Sigmoid colon (tissue), 6 donors: ENCODE measurements at regions not wholly inside any gene's neighbourhood (a gene's known extent, or its start where the extent isn't known, plus 50 kb on each side); places are given as distances from the start of the nearest gene placed in this dataset.

Source experiments
- DNase-seq: peaks from one replicate; pipeline ENCODE4 v3.0.0-alpha.2; 2019
- H3K27ac ChIP-seq, 4 donors: fragments of 200-600 bp; sonication (generic); one replicate each; pipeline ENCODE4 v1.5.1; 2016 to 2019; ENCODE audit warnings: mild to moderate bottlenecking in 1 of 4
- H3K27me3 ChIP-seq, 3 donors: fragments of 200-600 bp; sonication (generic); one replicate each; pipeline ENCODE4 v1.5.1; 2019; ENCODE audit warnings: mild to moderate bottlenecking in 1 of 3
- H3K36me3 ChIP-seq, 4 donors: fragments of 200-600 bp; sonication (generic); one replicate each; pipeline ENCODE4 v1.5.1; 2016 to 2019
- H3K4me1 ChIP-seq, 4 donors: fragments of 200-600 bp; sonication (generic); one replicate each; pipeline ENCODE4 v1.5.1; 2017 to 2019
- H3K4me3 ChIP-seq, 4 donors: fragments of 200-600 bp; sonication (generic); one replicate each; pipeline ENCODE4 v1.5.1; 2017 to 2019; ENCODE audit warnings: mild to moderate bottlenecking in 2 of 4, moderate library complexity in 1 of 4
- H3K9me3 ChIP-seq, 4 donors: fragments of 200-600 bp in 3 of 4; sonication (generic) in 3 of 4; one replicate each; pipeline versions ENCODE4 v1.5.1 to v1.6.1; 2013 to 2019
- EP300 ChIP-seq, 4 donors: sonication (generic); formaldehyde crosslinking; IDR thresholded peaks; one replicate each; pipeline ENCODE4 v1.6.1; 2017; ENCODE audit warnings: antibody characterized with exemption in 4 of 4
- POLR2A ChIP-seq, 2 donors: fragments of 450-650 bp; IDR thresholded peaks; one replicate each; pipeline ENCODE4 v1.6.1; 2016; ENCODE audit warnings: antibody characterized with exemption in 2 of 2, mild to moderate bottlenecking in 2 of 2, moderate library complexity in 2 of 2
- POLR2AphosphoS5 ChIP-seq, 4 donors: sonication (generic); formaldehyde crosslinking; IDR thresholded peaks; one replicate each; pipeline ENCODE4 v1.6.1; 2017; ENCODE audit warnings: antibody characterized with exemption in 4 of 4
- WGBS, 2 donors: extraction: QIAGEN DNeasy Blood & Tissue Kit; methylation state at CpG; one replicate each; pipeline ENCODE4 v1.1.7; 2013; 5-methylcytosine and 5-hydroxymethylcytosine counted together
- intact Hi-C: fragments of 100-400 bp; cut with DNase I; formaldehyde crosslinking; loops from one replicate; pipeline ENCODE4 v1.15.1; 2023
- TF ChIP-seq, protein P1 (sequence below), 4 experiments: fragments of 450-650 bp in 3 of 4; fragments of 200-600 bp in 1 of 4; IDR thresholded peaks; one replicate each; pipeline ENCODE4 v1.5.1; 2016 to 2019; ENCODE audit warnings: antibody characterized with exemption in 4 of 4, mild to moderate bottlenecking in 3 of 4, moderate library complexity in 2 of 4
- donor health status: healthy with polysubstance abuse.
- donor health status: healthy.

DNA sequence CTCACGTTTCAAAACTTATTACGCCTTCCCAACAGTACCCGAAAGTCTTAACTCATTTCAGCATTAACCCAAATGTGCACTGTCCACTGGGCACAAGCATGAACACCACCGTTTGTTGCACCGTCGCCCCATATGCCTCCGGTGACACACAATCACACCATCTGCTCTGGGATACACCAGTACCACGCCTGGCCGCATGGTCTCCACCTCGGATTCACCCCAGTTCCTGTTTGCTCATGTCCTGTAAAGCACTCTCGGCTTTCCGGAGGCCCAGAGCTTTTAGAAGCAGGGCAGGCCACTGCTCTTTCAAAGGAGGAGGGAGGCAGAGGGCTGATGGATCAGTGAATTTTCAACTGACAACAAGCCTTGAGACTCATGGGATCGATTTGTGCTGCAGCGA is 1570.0 kb upstream of the DEFB115 start:
- no peak overlapping the region for H3K27ac ChIP-seq
- DNase-seq: no peak
- no peaks in the 10 kb centered on the region for H3K36me3 ChIP-seq
- 79 to 82% methylated on average over 14 of the region's 14 CpGs for WGBS, 2 donors
- no peak for TF ChIP-seq POLR2A (IDR thresholded peaks at IDR 0.05)
- TF ChIP-seq, protein P1, sequence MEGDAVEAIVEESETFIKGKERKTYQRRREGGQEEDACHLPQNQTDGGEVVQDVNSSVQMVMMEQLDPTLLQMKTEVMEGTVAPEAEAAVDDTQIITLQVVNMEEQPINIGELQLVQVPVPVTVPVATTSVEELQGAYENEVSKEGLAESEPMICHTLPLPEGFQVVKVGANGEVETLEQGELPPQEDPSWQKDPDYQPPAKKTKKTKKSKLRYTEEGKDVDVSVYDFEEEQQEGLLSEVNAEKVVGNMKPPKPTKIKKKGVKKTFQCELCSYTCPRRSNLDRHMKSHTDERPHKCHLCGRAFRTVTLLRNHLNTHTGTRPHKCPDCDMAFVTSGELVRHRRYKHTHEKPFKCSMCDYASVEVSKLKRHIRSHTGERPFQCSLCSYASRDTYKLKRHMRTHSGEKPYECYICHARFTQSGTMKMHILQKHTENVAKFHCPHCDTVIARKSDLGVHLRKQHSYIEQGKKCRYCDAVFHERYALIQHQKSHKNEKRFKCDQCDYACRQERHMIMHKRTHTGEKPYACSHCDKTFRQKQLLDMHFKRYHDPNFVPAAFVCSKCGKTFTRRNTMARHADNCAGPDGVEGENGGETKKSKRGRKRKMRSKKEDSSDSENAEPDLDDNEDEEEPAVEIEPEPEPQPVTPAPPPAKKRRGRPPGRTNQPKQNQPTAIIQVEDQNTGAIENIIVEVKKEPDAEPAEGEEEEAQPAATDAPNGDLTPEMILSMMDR (IDR thresholded peaks at IDR 0.05): no peak
- TF ChIP-seq POLR2AphosphoS5 (IDR thresholded peaks at IDR 0.05): no peak
- no peak for TF ChIP-seq EP300 (IDR thresholded peaks at IDR 0.05)
- no peaks in the 10 kb centered on the region for H3K27me3 ChIP-seq
- H3K4me3 ChIP-seq: no peak overlapping the region
- intact Hi-C loops: no loop called here
- H3K9me3 ChIP-seq: no peaks in the 10 kb centered on the region
- no peaks in the 10 kb centered on the region for H3K4me1 ChIP-seq

DNA sequence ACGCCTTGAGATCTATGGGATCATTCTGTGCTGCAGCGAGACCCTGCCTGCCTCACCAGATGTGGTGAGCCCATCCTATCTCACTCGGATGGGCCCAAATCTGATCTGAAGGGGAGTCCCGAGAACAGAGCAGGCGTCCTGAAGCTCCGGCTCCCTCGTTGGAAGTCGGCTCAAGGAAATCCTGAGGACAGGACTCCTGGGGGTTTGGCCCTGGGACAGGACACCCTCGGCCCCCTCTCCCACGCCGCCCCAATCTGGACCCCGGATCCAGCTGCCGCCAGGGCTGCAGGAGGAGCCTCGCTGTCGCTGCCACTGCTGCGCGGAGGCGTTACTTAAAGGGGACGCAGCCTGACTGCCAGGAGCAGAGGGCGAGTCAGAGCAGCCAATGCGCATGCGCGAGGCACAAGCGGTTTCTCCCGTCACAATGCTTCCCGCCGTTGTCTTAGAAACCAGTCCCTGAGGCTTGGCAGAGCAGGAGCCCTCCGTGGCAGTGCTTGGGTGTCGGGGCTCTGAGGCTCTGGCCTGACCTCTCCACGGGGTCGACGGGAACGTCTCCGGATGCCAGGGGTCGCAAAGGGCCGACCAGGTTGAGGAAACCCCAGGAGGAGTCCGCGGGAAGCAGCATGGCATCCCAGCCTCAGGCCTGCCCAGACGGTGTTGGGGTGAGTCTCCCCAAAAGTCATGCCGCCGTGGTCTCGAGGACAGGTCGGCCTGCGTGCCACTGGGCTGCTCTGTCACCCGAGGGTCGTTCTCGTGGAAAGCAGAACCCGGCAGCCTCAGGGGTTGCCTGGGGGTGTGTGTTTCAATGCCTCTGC is 1567.8 kb upstream of the DEFB115 start:
- TF ChIP-seq POLR2A (IDR thresholded peaks at IDR 0.05) (no peak), POLR2AphosphoS5 (IDR thresholded peaks at IDR 0.05) (no peak), EP300 (IDR thresholded peaks at IDR 0.05) (no peak)
- TF ChIP-seq, protein P1 (IDR thresholded peaks at IDR 0.05): no peak
- WGBS, 2 donors: 54% methylated on average over 48 of the region's 48 CpGs
- Histone ChIP-seq H3K4me3 (peak overlapping the region in 1 of 4 donors; percentile 32), H3K4me1 (no peaks in the 10 kb centered on the region), H3K9me3 (no peaks in the 10 kb centered on the region), H3K36me3 (no peaks in the 10 kb centered on the region), H3K27ac (no peak overlapping the region), H3K27me3 (no peaks in the 10 kb centered on the region)
- DNase-seq: peak; percentile 62
- intact Hi-C loops: no loop called here

DNA sequence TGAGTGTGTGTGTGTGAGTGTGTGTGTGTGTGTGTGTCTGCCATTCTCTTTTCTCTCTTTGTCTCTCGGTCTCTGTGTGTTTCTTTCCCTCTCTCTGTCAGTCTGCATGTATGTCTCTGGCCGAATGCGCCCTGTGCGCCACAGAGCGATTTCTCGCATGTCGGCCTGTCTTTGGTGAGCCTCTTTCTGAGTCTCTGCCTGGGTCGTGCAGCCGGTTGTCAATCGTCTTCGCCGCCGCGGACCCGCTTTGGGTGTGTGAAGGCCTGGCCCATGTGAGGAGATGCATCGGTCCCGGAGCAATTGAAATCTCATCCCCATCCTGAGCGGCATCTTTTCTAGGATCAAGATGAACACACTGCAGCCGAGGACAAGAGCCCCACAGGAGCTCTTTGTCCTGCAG is 1567.2 kb upstream of the DEFB115 start:
- intact Hi-C loops: no loop called here
- WGBS, 2 donors: 92 to 95% methylated on average over 19 of the region's 19 CpGs
- no peak overlapping the region for H3K4me3 ChIP-seq
- no peaks in the 10 kb centered on the region for H3K9me3 ChIP-seq
- TF ChIP-seq EP300 (IDR thresholded peaks at IDR 0.05): no peak
- TF ChIP-seq, protein P1 (IDR thresholded peaks at IDR 0.05): no peak
- TF ChIP-seq POLR2AphosphoS5 (IDR thresholded peaks at IDR 0.05): no peak
- TF ChIP-seq POLR2A (IDR thresholded peaks at IDR 0.05): no peak
- H3K27me3 ChIP-seq: no peaks in the 10 kb centered on the region
- DNase-seq: peak; percentile 46
- H3K4me1 ChIP-seq: no peaks in the 10 kb centered on the region
- H3K36me3 ChIP-seq: no peaks in the 10 kb centered on the region
- H3K27ac ChIP-seq: no peak overlapping the region

DNA sequence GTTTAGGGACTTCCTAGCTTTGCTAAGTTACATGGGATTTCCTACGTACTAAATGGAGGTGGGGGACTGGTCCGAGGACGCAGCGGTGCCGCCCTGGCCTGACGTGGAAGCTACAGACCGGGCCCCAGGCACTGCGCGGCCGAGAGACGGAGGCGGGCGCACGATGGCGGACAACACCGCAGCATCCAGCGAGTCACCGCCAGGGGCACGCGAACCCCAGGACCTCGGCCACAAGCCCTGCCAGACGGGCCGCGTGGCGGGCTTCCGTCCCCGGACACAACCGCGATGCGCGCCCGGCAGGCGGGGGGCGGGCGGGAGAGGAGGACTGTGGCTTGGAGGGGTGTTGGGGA is 1516.9 kb upstream of the DEFB115 start:
- no peak overlapping the region for H3K27ac ChIP-seq
- H3K9me3 ChIP-seq: peaks cover 0 to 15% (median 7%) of the 10 kb centered on the region in 4 donors
- no peaks in the 10 kb centered on the region for H3K36me3 ChIP-seq
- no peak overlapping the region for H3K4me3 ChIP-seq
- 40 to 62% methylated on average over 35 of the region's 35 CpGs for WGBS, 2 donors
- peaks cover 0 to 37% (median 9%) of the 10 kb centered on the region in 3 donors for H3K27me3 ChIP-seq
- intact Hi-C loops: no loop called here
- no peaks in the 10 kb centered on the region for H3K4me1 ChIP-seq
- TF ChIP-seq POLR2A (IDR thresholded peaks at IDR 0.05) (no peak), POLR2AphosphoS5 (IDR thresholded peaks at IDR 0.05) (no peak), EP300 (IDR thresholded peaks at IDR 0.05) (no peak)
- TF ChIP-seq, protein P1 (IDR thresholded peaks at IDR 0.05): no peak
- no peak for DNase-seq
